ENCODE measurements at regions not wholly inside any gene's neighbourhood (a gene's known extent, or its start where the extent isn't known, plus 50 kb on each side); places are given as distances from the start of the nearest gene placed in this dataset.

DNA sequence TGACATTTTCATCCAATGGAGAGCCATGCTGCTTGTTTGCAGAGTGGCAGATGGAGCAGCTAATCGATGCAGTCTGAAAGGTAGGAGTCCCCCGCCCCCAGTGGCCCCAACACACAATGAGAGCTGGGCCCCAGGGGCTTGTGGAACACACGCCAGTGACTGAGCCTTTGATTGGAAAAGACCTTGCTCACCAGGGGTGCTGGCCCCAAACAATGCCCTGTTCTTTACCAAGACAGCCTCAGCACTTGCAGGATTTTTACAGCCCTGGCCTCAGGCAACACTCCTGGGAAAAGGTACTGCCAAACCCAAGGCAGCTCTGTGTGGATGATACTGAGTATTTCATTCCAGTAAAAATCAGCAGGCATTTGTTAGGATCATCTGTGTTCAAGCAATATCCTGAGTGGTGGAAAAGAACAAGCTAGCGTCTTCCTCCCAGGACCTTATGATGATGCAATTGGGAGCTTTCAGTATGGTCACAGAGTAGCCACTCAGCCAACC, 276.8 kb upstream of the CLINT1 start:
- Mint-ChIP-seq H3K27ac (no peak overlapping the region), H3K4me3 (no peak overlapping the region), H3K36me3 (ENCODE audit: low read depth) (no peaks in the 10 kb centered on the region), H3K27me3 (peaks cover 5% of the 10 kb centered on the region), H3K9me3 (no peaks in the 10 kb centered on the region), H3K4me1 (ENCODE audit: low read depth) (no peaks in the 10 kb centered on the region)
- intact Hi-C loops (cut with micrococcal nuclease), result no loop called here

DNA sequence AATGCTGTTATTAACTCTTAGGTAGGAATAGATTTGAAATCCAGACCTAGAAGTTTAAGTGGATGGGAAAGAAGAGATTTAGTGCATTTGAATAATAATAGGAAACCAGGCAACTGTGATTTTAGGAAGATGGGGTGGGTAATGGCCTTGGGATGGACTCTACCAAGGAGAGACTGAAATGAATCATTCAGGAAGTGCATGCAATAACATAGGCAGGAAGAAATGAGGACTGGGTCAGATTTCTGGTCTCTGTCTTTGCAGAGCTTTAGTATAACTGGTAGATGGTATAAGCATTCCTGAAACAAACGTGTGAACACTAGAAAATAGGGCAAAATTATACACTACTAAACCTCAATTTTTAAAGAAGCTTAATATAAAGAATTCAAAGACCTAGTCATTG, 274.4 kb upstream of the CLINT1 start:
- intact Hi-C loops (cut with micrococcal nuclease), result no loop called here
- Mint-ChIP-seq H3K4me1 (ENCODE audit: low read depth) (no peaks in the 10 kb centered on the region), H3K9me3 (no peaks in the 10 kb centered on the region)

DNA sequence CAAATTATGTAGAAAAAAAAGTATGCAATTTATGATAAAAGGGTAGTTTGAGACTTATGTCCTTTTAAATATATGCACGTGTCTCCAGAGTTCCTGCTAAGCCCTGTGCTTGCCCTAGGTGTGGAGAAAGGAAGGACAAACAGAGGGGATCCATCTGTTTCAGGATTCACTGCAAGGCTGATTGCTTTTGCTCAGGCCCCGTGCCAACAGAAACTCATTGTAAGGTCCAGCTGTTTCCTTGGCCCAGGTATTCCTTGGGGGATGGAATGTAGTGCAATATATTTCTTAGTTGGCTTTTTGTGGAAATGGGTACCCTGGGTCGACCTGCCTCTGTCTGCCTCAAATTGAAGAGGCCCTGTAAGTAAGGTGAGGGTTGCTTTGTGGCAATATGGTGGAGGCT, 268.6 kb upstream of the CLINT1 start:
- H3K27me3 Mint-ChIP-seq, result no peaks in the 10 kb centered on the region
- no peak overlapping the region for H3K27ac Mint-ChIP-seq
- H3K9me3 Mint-ChIP-seq, result no peaks in the 10 kb centered on the region
- intact Hi-C loops (cut with micrococcal nuclease), result no loop called here
- H3K4me1 Mint-ChIP-seq (ENCODE audit: low read depth), result no peaks in the 10 kb centered on the region
- H3K4me3 Mint-ChIP-seq, result no peak overlapping the region
- H3K36me3 Mint-ChIP-seq (ENCODE audit: low read depth), result no peaks in the 10 kb centered on the region

More for the DNA sequence above, 274.4 kb upstream of the CLINT1 start:
- H3K4me3 Mint-ChIP-seq, result no peak overlapping the region
- H3K36me3 Mint-ChIP-seq (ENCODE audit: low read depth), result no peaks in the 10 kb centered on the region
- H3K27ac Mint-ChIP-seq, result no peak overlapping the region
- H3K27me3 Mint-ChIP-seq, result no peaks in the 10 kb centered on the region

DNA sequence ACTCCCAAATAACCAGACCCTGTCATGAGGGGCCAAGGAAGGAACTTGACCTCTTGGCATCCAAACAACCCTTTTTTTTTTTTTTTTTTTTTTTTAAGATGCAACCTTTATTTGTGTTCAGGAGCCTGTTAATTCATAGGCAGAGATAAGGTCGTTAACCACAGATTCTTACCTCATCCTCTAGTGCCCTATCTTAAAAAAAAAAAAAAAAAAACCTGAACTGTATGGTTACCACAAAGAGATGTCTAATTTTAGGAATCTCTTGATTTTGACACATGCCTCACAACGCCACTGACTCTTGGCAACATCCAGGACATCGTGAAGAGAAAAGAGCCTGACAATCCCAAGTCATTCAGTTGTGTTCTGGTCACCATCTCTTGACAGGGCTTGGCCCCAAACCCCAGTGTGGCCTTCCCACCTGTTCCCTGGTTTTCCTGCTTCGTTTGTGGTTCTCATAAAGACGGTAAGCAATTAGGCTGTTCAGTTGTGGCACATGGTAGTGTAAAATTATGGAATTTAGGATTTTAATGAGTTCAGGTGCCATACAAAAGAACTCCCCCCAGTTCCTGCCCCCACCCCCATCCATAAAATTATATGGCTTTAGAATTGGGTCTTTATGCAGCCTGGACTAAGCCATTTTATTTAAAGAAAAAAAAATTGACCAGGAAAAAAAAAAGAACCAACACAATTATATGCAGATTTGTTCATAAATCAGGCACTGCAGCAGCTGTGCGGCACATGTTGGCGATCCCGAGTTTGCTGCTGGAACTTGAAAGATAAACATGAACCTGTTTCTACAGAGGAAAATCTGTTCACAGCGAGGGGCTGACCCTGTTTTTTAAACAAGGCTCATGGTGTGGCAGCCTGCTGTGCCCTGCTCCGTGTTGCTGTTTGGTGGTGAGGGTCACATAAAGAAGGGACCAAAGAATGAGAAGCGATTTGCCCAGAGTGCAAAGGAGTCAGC, 267.8 kb upstream of the CLINT1 start:
- Mint-ChIP-seq H3K4me3 (no peak overlapping the region), H3K27me3 (no peaks in the 10 kb centered on the region), H3K27ac (no peak overlapping the region), H3K4me1 (ENCODE audit: low read depth) (peaks cover 1% of the 10 kb centered on the region), H3K9me3 (no peaks in the 10 kb centered on the region), H3K36me3 (ENCODE audit: low read depth) (no peaks in the 10 kb centered on the region)
- intact Hi-C loops (cut with micrococcal nuclease), result no loop called here

DNA sequence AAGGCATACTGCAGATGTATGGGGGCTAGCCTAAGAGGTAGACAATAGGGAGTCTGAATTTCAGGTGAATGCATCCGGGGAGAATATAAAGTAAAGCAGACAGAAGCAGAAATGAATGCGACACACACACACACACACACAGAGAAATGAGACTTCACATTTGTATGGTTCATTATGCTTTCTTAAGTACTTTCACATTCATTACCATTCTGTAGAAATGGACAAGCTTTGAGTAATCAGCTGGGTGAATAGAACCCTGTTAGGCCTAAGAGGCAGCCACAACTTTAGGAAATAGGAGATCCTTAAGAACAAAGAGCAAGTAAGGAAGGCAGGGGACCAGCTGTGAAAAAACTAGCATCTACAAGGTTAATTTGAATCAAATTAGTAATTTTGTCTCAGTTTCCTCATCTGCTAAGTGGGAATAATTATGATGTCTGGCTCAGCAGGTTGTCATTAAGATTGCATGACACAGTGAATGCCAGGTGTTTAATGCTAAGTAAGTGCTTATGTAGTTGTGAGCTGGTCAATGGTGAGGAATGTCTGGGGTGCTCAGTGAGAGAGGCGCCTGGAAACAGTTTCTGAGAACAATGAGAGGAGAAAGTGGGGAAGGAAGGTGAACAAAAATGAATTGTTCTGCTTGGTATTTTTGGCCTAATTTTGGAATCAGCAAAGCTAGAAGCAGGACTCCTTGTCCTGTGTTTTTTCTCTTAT, 265.8 kb upstream of the CLINT1 start:
- no peaks in the 10 kb centered on the region for H3K27me3 Mint-ChIP-seq
- no peak overlapping the region for H3K4me3 Mint-ChIP-seq
- intact Hi-C loops (cut with micrococcal nuclease), result no loop called here

DNA sequence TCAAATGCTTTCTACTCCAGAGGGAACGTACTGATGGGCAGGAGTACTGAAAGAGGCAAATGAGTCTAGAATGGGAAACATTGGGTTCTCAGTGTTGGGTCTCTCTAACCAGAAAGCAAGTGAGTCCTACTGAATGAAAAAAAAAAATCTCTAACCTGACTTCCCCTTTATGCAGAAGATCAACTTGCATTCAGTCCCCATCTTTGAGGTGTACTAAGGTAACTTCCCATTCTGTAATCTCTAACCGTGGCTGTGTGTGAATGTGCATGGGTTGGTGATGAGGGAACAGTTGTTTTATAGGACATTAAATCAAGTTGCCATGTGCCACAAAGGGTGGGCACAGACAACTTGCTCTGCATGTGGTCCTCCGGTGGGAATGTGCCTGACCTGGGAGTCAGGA, 264.6 kb upstream of the CLINT1 start:
- H3K27me3 Mint-ChIP-seq, result no peaks in the 10 kb centered on the region
- H3K4me3 Mint-ChIP-seq, result no peak overlapping the region
- intact Hi-C loops (cut with micrococcal nuclease), result no loop called here
- no peak overlapping the region for H3K27ac Mint-ChIP-seq
- H3K9me3 Mint-ChIP-seq, result no peaks in the 10 kb centered on the region
- no peaks in the 10 kb centered on the region for H3K36me3 Mint-ChIP-seq (ENCODE audit: low read depth)
- H3K4me1 Mint-ChIP-seq (ENCODE audit: low read depth), result peaks cover 13% of the 10 kb centered on the region

More for the DNA sequence above, 265.8 kb upstream of the CLINT1 start:
- Mint-ChIP-seq H3K4me1 (ENCODE audit: low read depth) (peaks cover 13% of the 10 kb centered on the region), H3K27ac (no peak overlapping the region), H3K36me3 (ENCODE audit: low read depth) (no peaks in the 10 kb centered on the region), H3K9me3 (no peaks in the 10 kb centered on the region)

DNA sequence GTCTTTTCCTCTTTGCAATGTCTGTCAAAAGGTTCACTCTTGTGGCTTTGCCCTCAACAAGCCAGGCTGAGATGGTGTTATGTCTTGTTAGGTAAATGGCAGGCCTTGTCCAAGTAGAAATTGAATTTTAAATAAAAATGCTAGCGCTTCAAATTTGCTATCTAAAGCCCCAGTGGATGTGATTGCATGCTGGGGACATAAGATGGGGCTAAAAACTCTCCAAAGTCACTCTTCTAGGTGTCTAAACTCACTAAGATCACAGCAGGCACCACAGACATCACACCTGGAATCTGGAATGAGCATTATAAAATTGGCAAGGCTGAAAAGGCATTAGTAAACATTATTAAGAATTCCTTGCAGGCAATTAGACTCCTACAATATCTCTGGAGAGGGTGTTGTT, 262.7 kb upstream of the CLINT1 start:
- H3K27me3 Mint-ChIP-seq, result no peaks in the 10 kb centered on the region
- intact Hi-C loops (cut with micrococcal nuclease), result no loop called here
- no peak overlapping the region for H3K27ac Mint-ChIP-seq
- H3K4me1 Mint-ChIP-seq (ENCODE audit: low read depth), result peaks cover 18% of the 10 kb centered on the region
- no peak overlapping the region for H3K4me3 Mint-ChIP-seq
- no peaks in the 10 kb centered on the region for H3K9me3 Mint-ChIP-seq
- no peaks in the 10 kb centered on the region for H3K36me3 Mint-ChIP-seq (ENCODE audit: low read depth)

DNA sequence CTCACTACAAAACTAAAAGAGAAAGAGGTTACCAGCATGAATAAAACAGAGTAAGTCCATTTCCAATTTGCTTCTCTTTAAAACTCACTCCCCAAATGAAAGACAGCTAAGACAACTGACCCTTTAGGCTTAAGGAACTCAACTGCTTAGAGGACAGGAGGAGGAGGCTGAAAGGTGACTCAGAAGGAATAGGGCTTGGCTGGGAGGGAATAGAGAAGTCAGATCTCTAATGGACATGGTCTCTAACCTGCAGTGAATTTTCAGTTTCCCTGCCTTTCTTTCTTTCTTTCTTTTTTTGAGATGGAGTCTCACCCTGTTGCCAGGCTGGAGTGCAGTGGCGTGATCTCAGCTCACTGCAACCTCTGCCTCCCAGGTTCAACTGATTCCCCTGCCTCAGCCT, 261.8 kb upstream of the CLINT1 start:
- no peak overlapping the region for H3K27ac Mint-ChIP-seq

DNA sequence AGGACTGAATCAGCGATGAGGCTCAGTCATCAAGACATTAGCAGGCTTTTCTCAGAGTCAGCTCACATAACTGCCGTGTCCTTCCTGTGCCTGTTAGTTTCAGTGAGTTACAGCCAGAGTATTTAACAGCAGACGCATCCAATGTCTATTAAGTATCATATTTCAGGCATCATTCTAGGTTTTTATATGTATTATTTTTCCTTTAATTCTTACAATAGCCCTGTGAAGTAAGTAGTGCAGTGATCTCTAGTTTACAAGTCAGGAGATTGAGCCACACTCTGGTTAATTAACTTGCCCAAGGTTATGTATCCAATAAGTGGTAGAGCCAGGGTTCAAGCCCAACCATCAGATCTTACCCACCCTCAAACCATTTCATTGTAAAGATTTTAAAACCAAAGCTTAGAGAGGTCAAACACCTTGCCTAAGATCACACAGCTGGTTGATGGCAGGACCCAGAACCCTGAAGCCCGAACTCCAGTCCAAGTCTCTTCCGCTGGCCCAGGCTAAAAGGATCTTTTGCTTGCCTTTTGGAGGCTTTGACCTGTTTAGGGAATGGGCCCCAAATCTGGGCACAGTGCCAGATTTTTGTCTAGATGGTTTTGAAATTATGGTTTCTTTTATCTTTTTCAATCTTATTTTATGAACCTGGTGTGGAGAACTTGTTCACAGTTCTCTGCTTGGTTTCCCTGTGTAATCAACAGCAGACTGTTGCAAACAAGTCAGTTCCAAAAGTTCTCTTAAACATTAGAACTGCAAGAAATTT, 261.2 kb upstream of the CLINT1 start:
- Mint-ChIP-seq H3K4me1 (ENCODE audit: low read depth) (peaks cover 18% of the 10 kb centered on the region), H3K27me3 (no peaks in the 10 kb centered on the region), H3K27ac (no peak overlapping the region), H3K9me3 (no peaks in the 10 kb centered on the region), H3K4me3 (no peak overlapping the region), H3K36me3 (ENCODE audit: low read depth) (no peaks in the 10 kb centered on the region)
- intact Hi-C loops (cut with micrococcal nuclease), result no loop called here

More for the DNA sequence above, 261.8 kb upstream of the CLINT1 start:
- Mint-ChIP-seq H3K4me1 (ENCODE audit: low read depth) (peaks cover 18% of the 10 kb centered on the region), H3K27me3 (no peaks in the 10 kb centered on the region), H3K4me3 (no peak overlapping the region), H3K36me3 (ENCODE audit: low read depth) (no peaks in the 10 kb centered on the region), H3K9me3 (no peaks in the 10 kb centered on the region)
- intact Hi-C loops (cut with micrococcal nuclease), result no loop called here

DNA sequence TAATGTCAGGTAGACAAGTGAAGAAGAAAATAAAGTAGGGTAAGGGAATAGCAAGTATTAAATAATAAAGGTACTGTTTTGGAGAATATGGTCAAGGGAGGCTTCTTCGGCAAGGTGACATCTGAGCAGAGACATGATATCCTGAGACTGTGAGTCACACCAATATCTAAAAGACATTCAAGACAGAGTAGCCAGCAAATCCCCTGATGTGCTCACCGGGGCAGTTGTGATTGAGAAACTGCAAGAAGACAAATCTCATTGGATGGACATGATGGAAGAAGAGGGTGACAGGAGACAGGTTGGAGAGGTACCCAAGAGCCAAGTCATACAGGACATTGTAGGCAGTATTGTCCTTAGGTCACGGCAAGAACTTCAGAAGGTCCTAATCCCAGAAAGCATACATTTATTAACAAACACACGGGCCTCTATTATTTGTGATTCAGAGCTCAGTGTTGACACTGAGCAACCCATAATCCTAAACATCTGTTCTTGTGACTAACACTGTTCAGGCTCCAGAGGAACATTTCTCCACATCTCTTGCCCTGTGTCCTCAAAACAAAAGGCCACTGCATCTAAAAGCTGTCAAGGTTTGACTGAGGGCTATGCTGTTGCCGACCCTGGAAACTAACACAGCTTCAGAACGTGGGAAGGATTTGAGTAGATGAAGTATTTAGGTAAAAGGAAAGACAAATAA, 258.7 kb upstream of the CLINT1 start:
- Mint-ChIP-seq H3K36me3 (ENCODE audit: low read depth) (no peaks in the 10 kb centered on the region), H3K9me3 (peaks cover 10% of the 10 kb centered on the region), H3K27ac (no peak overlapping the region), H3K27me3 (peaks cover 4% of the 10 kb centered on the region), H3K4me1 (ENCODE audit: low read depth) (peaks cover 18% of the 10 kb centered on the region), H3K4me3 (no peak overlapping the region)
- intact Hi-C loops (cut with micrococcal nuclease), result no loop called here

DNA sequence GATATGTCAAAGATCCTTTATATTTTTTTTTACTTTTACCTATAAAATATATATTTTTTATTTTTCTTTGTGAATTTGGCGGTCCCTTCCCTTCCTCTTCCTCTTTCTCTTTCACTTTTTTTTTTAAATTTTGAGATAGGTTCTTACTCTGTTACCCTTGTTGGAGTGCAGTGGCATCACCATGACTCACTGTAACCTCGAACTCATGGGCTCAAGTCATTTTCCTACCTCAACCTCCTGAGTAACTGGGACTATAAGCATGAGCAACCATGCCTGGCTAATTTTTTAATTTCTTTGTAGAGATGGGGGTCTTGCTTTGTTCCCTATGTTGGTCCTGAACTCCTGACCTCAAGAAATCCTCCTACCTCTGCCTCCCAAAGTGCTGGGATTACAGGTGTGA, 258.0 kb upstream of the CLINT1 start:
- intact Hi-C loops (cut with micrococcal nuclease), result no loop called here
- H3K27me3 Mint-ChIP-seq, result peaks cover 4% of the 10 kb centered on the region
- H3K9me3 Mint-ChIP-seq, result peaks cover 10% of the 10 kb centered on the region

DNA sequence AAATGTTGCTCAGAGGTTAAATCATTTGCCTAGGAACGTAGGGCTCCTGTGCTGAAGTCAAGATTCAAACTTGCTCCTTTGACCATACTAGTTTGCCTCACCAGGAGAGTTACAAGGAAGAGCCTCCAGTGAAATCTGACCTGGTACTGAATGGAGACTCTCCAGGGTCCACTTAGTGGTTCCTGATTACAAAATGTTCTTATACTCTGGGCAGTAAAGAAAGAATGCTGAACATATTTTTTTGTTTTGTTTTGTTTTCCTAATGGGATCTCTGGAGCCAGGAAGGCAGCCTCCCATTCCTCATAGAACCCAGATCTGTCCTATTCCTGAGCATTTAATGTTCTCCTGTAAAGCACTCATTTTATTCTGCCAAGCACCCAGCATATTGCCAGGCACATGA, 256.5 kb upstream of the CLINT1 start:
- peaks cover 10% of the 10 kb centered on the region for H3K9me3 Mint-ChIP-seq
- peaks cover 6% of the 10 kb centered on the region for H3K4me1 Mint-ChIP-seq (ENCODE audit: low read depth)
- intact Hi-C loops (cut with micrococcal nuclease), result no loop called here
- no peak overlapping the region for H3K27ac Mint-ChIP-seq
- H3K27me3 Mint-ChIP-seq, result peaks cover 4% of the 10 kb centered on the region
- H3K36me3 Mint-ChIP-seq (ENCODE audit: low read depth), result no peaks in the 10 kb centered on the region
- no peak overlapping the region for H3K4me3 Mint-ChIP-seq

More for the DNA sequence above, 258.0 kb upstream of the CLINT1 start:
- Mint-ChIP-seq H3K4me1 (ENCODE audit: low read depth) (peaks cover 18% of the 10 kb centered on the region), H3K4me3 (no peak overlapping the region), H3K27ac (no peak overlapping the region), H3K36me3 (ENCODE audit: low read depth) (no peaks in the 10 kb centered on the region)

DNA sequence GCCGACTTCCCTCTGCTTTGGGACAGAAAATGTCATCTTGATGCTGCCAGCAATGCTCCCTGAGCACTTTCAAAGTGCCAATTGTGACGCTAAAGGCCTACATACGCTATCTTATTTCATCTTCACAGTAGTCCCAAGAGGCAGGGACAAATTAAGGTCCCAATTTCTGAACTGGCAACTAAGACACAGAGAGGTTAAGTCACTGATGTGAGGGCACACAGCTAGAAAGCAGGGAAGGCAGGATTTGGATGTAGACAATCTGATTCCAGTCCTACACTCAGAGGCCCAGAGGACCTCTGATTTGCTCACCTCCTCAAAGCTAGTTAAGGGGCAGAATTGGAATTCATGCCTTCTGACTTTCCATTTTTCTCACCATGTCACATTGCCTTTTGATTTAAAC, 249.2 kb upstream of the CLINT1 start:
- no peaks in the 10 kb centered on the region for H3K36me3 Mint-ChIP-seq (ENCODE audit: low read depth)
- no peak overlapping the region for H3K4me3 Mint-ChIP-seq
- intact Hi-C loops (cut with micrococcal nuclease), result no loop called here
- no peak overlapping the region for H3K27ac Mint-ChIP-seq
- H3K4me1 Mint-ChIP-seq (ENCODE audit: low read depth), result no peaks in the 10 kb centered on the region
- no peaks in the 10 kb centered on the region for H3K9me3 Mint-ChIP-seq
- H3K27me3 Mint-ChIP-seq, result peaks cover 2% of the 10 kb centered on the region
